Kidney capillary endothelial cell (primary cell): ENCODE measurements at regions not wholly inside any gene's neighbourhood (a gene's known extent, or its start where the extent isn't known, plus 50 kb on each side); places are given as distances from the start of the nearest gene placed in this dataset.

Source experiments
- DNase-seq: peaks from one replicate; pipeline ENCODE4 v3.0.0-alpha.2; 2018; ENCODE audit warnings: low spot score

GRCh38 chr2:14684516-14684915 is 52.0 kb downstream of the LRATD1 start:
- no peak for DNase-seq

- DNase-seq, result no peak
Observed at GRCh38 chr2:14690926-14691325, 58.4 kb downstream of the LRATD1 start.

- no peak for DNase-seq
Observed at GRCh38 chr2:14693874-14694273, 61.4 kb downstream of the LRATD1 start.

GRCh38 chr2:14700753-14701152 is 68.2 kb downstream of the LRATD1 start:
- DNase-seq, result no peak

- DNase-seq, result no peak
Observed at GRCh38 chr2:14702258-14702657, 69.7 kb downstream of the LRATD1 start.

- DNase-seq, result no peak
Observed at GRCh38 chr2:14706201-14706600, 73.7 kb downstream of the LRATD1 start.

- DNase-seq, result no peak
Observed at GRCh38 chr2:14712111-14712510, 79.6 kb downstream of the LRATD1 start.

- DNase-seq, result no peak
Observed at GRCh38 chr2:14713248-14713647, 80.7 kb downstream of the LRATD1 start.

GRCh38 chr2:14715600-14715999 is 83.1 kb downstream of the LRATD1 start:
- no peak for DNase-seq

- no peak for DNase-seq
Observed at GRCh38 chr2:14716319-14716718, 83.8 kb downstream of the LRATD1 start.

GRCh38 chr2:14717131-14717530 is 84.6 kb downstream of the LRATD1 start:
- DNase-seq, result no peak

- DNase-seq, result no peak
Observed at GRCh38 chr2:14720319-14720718, 87.8 kb downstream of the LRATD1 start.

GRCh38 chr2:14720739-14721138 is 88.2 kb downstream of the LRATD1 start:
- DNase-seq, result no peak

- DNase-seq, result no peak
Observed at GRCh38 chr2:14722904-14723570, 90.5 kb downstream of the LRATD1 start.

GRCh38 chr2:14723684-14724083 is 91.2 kb downstream of the LRATD1 start:
- DNase-seq, result no peak

GRCh38 chr2:14735696-14736095 is 103.2 kb downstream of the LRATD1 start:
- DNase-seq, result no peak

GRCh38 chr2:14737201-14737600 is 104.7 kb downstream of the LRATD1 start:
- DNase-seq, result no peak

GRCh38 chr2:14743861-14744260 is 111.3 kb downstream of the LRATD1 start:
- DNase-seq, result no peak

GRCh38 chr2:14745288-14746076 is 113.0 kb downstream of the LRATD1 start:
- DNase-seq, result no peak

- DNase-seq, result no peak
Observed at GRCh38 chr2:14746133-14746532, 113.6 kb downstream of the LRATD1 start.

GRCh38 chr2:14747447-14747846 is 114.9 kb downstream of the LRATD1 start:
- DNase-seq, result no peak

- no peak for DNase-seq
Observed at GRCh38 chr2:14749884-14750283, 117.4 kb downstream of the LRATD1 start.

- no peak for DNase-seq
Observed at GRCh38 chr2:14750433-14750832, 117.9 kb downstream of the LRATD1 start.

- DNase-seq, result no peak
Observed at GRCh38 chr2:14751581-14751980, 119.1 kb downstream of the LRATD1 start.
